HCT116 (cell line): ENCODE measurements at regions not wholly inside any gene's neighbourhood (a gene's known extent, or its start where the extent isn't known, plus 50 kb on each side); places are given as distances from the start of the nearest gene placed in this dataset.

Experiments used
- ATAC-seq: fragments of 200-7000 bp; cut with Tn5 transposase; 2 replicates; pipeline ENCODE4 v1.9.1; 2020; ENCODE audit warnings: mild to moderate bottlenecking, moderate library complexity
- BruUV-seq: library from RNA; stranded (reverse); fragments of 400-500 nt; replicated peaks from 2 replicates; lab custom pipeline; 2021; lab: Mats Ljungman, UMichigan
- CTCF ChIA-PET: fragments of 300-600 bp; sonication (Branson Sonifier 250); formaldehyde crosslinking; loops from one replicate; lab custom pipeline; 2021; ENCODE audit warnings: antibody characterized with exemption; lab: Charles Lee
- POLR2A ChIA-PET: fragments of 300-600, 350-600 bp; sonication (Branson Sonifier 250); formaldehyde crosslinking; loops from one replicate; lab custom pipeline; 2021; ENCODE audit warnings: antibody characterized with exemption; lab: Charles Lee
- RAD21 ChIA-PET, 2 experiments: fragments of 300-600 bp; sonication (Branson Sonifier 250); formaldehyde crosslinking; loops; one replicate each; lab custom pipeline; 2023; ENCODE audit warnings: low total read pairs in 2 of 2; ENCODE audit not compliant: uncharacterized antibody in 2 of 2, unreplicated experiment in 2 of 2, low non-redundant PET in 1 of 2; lab: Charles Lee
- DNase-seq: peaks from one replicate; pipeline ENCODE4 v3.0.0-alpha.2; 2010; ENCODE audit warnings: low read depth, low spot score
- H2AFZ ChIP-seq: fragments of 200-600 bp; shearing (Covaris generic), sonication (generic); 2 replicates; pipeline ENCODE4 v1.6.1; 2017; ENCODE audit warnings: low read depth, mixed run types, mixed read lengths, antibody characterized with exemption, low read length; ENCODE audit not compliant: poor library complexity, severe bottlenecking
- H3K27ac ChIP-seq: 2 replicates; pipeline ENCODE4 v1.5.1; 2012; ENCODE audit warnings: low read depth, low read length
- H3K27me3 ChIP-seq: fragments of 200-600 bp; sonication (generic); 2 replicates; pipeline ENCODE4 v1.6.1; 2016; ENCODE audit warnings: mixed run types, low read length, mixed read lengths; ENCODE audit not compliant: insufficient read depth
- H3K36me3 ChIP-seq, 2 experiments: fragments of 200-500 bp in 1 of 2; fragments of 200-600 bp in 1 of 2; sonication (Bioruptor generic) in 1 of 2; sonication (generic) in 1 of 2; 2 replicates each; pipeline versions ENCODE4 v1.5.1 to v1.6.1; 2014 to 2016; ENCODE audit warnings: low read length in 2 of 2, inconsistent platforms in 1 of 2, mixed read lengths in 1 of 2, mixed run types in 1 of 2; ENCODE audit not compliant: insufficient read depth in 2 of 2, control insufficient read depth in 1 of 2
- H3K4me1 ChIP-seq, 2 experiments: fragments of 200-600 bp in 1 of 2; sonication (generic) in 1 of 2; 2 replicates each; pipeline versions ENCODE4 v1.5.1 to v1.6.1; 2012 to 2017; ENCODE audit warnings: low read length in 2 of 2, inconsistent platforms in 1 of 2, mild to moderate bottlenecking in 1 of 2, mixed read lengths in 1 of 2, mixed run types in 1 of 2, moderate library complexity in 1 of 2; ENCODE audit not compliant: insufficient read depth in 2 of 2, control insufficient read depth in 1 of 2
- H3K4me2 ChIP-seq: fragments of 200-600 bp; sonication (generic); 2 replicates; pipeline ENCODE4 v1.6.1; 2017; ENCODE audit warnings: mixed run types, low read length, mixed read lengths
- H3K4me3 ChIP-seq, 2 experiments: fragments of 200-600 bp in 1 of 2; sonication (generic) in 1 of 2; replicated peaks in 1 of 2; 2 replicates each; pipeline ENCODE4 v1.5.1; 2011 to 2016; ENCODE audit warnings: low read length in 2 of 2, control low read depth in 1 of 2, low read depth in 1 of 2, mild to moderate bottlenecking in 1 of 2, mixed read lengths in 1 of 2, mixed run types in 1 of 2
- H3K79me2 ChIP-seq: fragments of 200-600 bp; sonication (generic); 2 replicates; pipeline ENCODE4 v1.6.1; 2017; ENCODE audit warnings: mild to moderate bottlenecking, mixed run types, low read length, moderate library complexity, mixed read lengths; ENCODE audit not compliant: insufficient read depth
- H3K9ac ChIP-seq: fragments of 200-600 bp; sonication (generic); 2 replicates; pipeline ENCODE4 v1.6.1; 2016; ENCODE audit warnings: low read length, mixed read lengths
- H3K9me2 ChIP-seq: fragments of 200-600 bp; sonication (generic), shearing (Covaris generic); 2 replicates; pipeline ENCODE4 v1.6.1; 2017; ENCODE audit warnings: mixed run types, mild to moderate bottlenecking, moderate library complexity; ENCODE audit not compliant: insufficient read depth
- H3K9me3 ChIP-seq, 2 experiments: fragments of 200-500 bp in 1 of 2; fragments of 200-600 bp in 1 of 2; sonication (Bioruptor generic) in 1 of 2; sonication (generic) in 1 of 2; 2 replicates each; pipeline ENCODE4 v1.6.1; 2014 to 2017; ENCODE audit warnings: low read length in 2 of 2, mixed read lengths in 2 of 2, inconsistent platforms in 1 of 2, low read depth in 1 of 2, mild to moderate bottlenecking in 1 of 2, mixed run types in 1 of 2, moderate library complexity in 1 of 2; ENCODE audit not compliant: control insufficient read depth in 1 of 2, insufficient read depth in 1 of 2
- H4K20me1 ChIP-seq: fragments of 200-600 bp; sonication (generic), shearing (Covaris generic); 2 replicates; pipeline ENCODE4 v1.6.1; 2017; ENCODE audit warnings: mixed run types, mild to moderate bottlenecking, moderate library complexity; ENCODE audit not compliant: insufficient read depth
- ATF3 ChIP-seq: IDR thresholded peaks from 2 replicates; pipeline ENCODE4 v1.6.1; 2012
- CBX3 ChIP-seq: IDR thresholded peaks from 2 replicates; pipeline ENCODE4 v1.6.1; 2012; ENCODE audit warnings: low read depth
- EZH2 ChIP-seq: fragments of 200-600 bp; sonication (generic); IDR thresholded peaks from 2 replicates; pipeline ENCODE4 v1.6.1; 2017; ENCODE audit warnings: antibody characterized with exemption, mixed run types
- JUND ChIP-seq: IDR thresholded peaks from 2 replicates; pipeline ENCODE4 v1.6.1; 2012
- POLR2A ChIP-seq: IDR thresholded peaks from 2 replicates; pipeline ENCODE4 v1.7.0; 2011; ENCODE audit warnings: borderline replicate concordance; ENCODE audit not compliant: insufficient read depth, insufficient read length; ENCODE audit errors: extremely low read depth
- POLR2AphosphoS5 ChIP-seq: IDR thresholded peaks from 2 replicates; pipeline ENCODE4 v1.6.1; 2011; ENCODE audit warnings: mild to moderate bottlenecking, low read depth, low read length, moderate library complexity
- RAD21 ChIP-seq: IDR thresholded peaks from 2 replicates; pipeline ENCODE4 v1.6.1; 2012; ENCODE audit warnings: low read depth, mild to moderate bottlenecking
- SP1 ChIP-seq: IDR thresholded peaks from 2 replicates; pipeline ENCODE4 v1.6.1; 2012; ENCODE audit warnings: low read depth
- TCF7L2 ChIP-seq: IDR thresholded peaks from 2 replicates; pipeline ENCODE4 v1.7.0; 2011; ENCODE audit warnings: borderline replicate concordance, inconsistent platforms; ENCODE audit not compliant: insufficient read depth, insufficient read length; ENCODE audit errors: extremely low read depth
- YY1 ChIP-seq: IDR thresholded peaks from 2 replicates; pipeline ENCODE4 v1.6.1; 2011; ENCODE audit warnings: low read length, low read depth, moderate library complexity, mild to moderate bottlenecking; ENCODE audit not compliant: insufficient replicate concordance; ENCODE audit errors: extremely low read depth
- intact Hi-C: fragments of 100-400 bp; cut with micrococcal nuclease; formaldehyde crosslinking; loops from 2 replicates; pipeline ENCODE4 v1.10.0; 2022
- TF ChIP-seq, protein P1 (sequence below): IDR thresholded peaks from 2 replicates; pipeline ENCODE4 v1.6.1; 2011; ENCODE audit warnings: mild to moderate bottlenecking, low read length, moderate library complexity; ENCODE audit not compliant: insufficient replicate concordance; ENCODE audit errors: extremely low read depth
- TF ChIP-seq, protein P2 (sequence below): IDR thresholded peaks from 2 replicates; pipeline ENCODE4 v1.6.1; 2012; ENCODE audit warnings: low read depth

- Histone ChIP-seq H3K36me3 (no peaks in the 10 kb centered on the region), H3K4me2 (no peak overlapping the region), H3K9me2 (no peaks in the 10 kb centered on the region), H2AFZ (no peak overlapping the region), H3K27me3 (no peaks in the 10 kb centered on the region), H3K27ac (no peak overlapping the region), H3K4me3 (no peak overlapping the region), H3K9me3 (no peaks in the 10 kb centered on the region), H3K9ac (no peak overlapping the region), H3K79me2 (no peaks in the 10 kb centered on the region), H3K4me1 (peaks cover 2 to 4% of the 10 kb centered on the region in 2 experiments; a peak in 3 of 4 replicates), H4K20me1 (no peaks in the 10 kb centered on the region)
- ChIA-PET RAD21 (no interaction called here), POLR2A (no interaction called here), CTCF (no interaction called here)
- intact Hi-C loops: no loop called here
- no peak for DNase-seq
- no peak for TF ChIP-seq YY1
- TF ChIP-seq JUND: no peak
- no peak for TF ChIP-seq EZH2
- no peak for TF ChIP-seq SP1
- TF ChIP-seq, protein P1, sequence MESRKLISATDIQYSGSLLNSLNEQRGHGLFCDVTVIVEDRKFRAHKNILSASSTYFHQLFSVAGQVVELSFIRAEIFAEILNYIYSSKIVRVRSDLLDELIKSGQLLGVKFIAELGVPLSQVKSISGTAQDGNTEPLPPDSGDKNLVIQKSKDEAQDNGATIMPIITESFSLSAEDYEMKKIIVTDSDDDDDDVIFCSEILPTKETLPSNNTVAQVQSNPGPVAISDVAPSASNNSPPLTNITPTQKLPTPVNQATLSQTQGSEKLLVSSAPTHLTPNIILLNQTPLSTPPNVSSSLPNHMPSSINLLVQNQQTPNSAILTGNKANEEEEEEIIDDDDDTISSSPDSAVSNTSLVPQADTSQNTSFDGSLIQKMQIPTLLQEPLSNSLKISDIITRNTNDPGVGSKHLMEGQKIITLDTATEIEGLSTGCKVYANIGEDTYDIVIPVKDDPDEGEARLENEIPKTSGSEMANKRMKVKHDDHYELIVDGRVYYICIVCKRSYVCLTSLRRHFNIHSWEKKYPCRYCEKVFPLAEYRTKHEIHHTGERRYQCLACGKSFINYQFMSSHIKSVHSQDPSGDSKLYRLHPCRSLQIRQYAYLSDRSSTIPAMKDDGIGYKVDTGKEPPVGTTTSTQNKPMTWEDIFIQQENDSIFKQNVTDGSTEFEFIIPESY: no peak
- no peak for TF ChIP-seq POLR2A
- no peak for TF ChIP-seq ATF3
- no peak for TF ChIP-seq CBX3
- no peak for TF ChIP-seq TCF7L2
- TF ChIP-seq POLR2AphosphoS5: no peak
- TF ChIP-seq RAD21: no peak
- TF ChIP-seq, protein P2, sequence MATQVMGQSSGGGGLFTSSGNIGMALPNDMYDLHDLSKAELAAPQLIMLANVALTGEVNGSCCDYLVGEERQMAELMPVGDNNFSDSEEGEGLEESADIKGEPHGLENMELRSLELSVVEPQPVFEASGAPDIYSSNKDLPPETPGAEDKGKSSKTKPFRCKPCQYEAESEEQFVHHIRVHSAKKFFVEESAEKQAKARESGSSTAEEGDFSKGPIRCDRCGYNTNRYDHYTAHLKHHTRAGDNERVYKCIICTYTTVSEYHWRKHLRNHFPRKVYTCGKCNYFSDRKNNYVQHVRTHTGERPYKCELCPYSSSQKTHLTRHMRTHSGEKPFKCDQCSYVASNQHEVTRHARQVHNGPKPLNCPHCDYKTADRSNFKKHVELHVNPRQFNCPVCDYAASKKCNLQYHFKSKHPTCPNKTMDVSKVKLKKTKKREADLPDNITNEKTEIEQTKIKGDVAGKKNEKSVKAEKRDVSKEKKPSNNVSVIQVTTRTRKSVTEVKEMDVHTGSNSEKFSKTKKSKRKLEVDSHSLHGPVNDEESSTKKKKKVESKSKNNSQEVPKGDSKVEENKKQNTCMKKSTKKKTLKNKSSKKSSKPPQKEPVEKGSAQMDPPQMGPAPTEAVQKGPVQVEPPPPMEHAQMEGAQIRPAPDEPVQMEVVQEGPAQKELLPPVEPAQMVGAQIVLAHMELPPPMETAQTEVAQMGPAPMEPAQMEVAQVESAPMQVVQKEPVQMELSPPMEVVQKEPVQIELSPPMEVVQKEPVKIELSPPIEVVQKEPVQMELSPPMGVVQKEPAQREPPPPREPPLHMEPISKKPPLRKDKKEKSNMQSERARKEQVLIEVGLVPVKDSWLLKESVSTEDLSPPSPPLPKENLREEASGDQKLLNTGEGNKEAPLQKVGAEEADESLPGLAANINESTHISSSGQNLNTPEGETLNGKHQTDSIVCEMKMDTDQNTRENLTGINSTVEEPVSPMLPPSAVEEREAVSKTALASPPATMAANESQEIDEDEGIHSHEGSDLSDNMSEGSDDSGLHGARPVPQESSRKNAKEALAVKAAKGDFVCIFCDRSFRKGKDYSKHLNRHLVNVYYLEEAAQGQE: no peak
- no peak for ATAC-seq
- no TSS peak for BruUV-seq
Measured at GRCh38 chr13:47892374-47892773, 108.7 kb downstream of the SUCLA2 start.
